Activated naive CD8-positive, alpha-beta T cell treated with anti-CD3 and anti-CD28 coated beads, Interleukin-2, amount 50 U/mL, for 24 hours (primary cell): ENCODE measurements at regions not wholly inside any gene's neighbourhood (a gene's known extent, or its start where the extent isn't known, plus 50 kb on each side); places are given as distances from the start of the nearest gene placed in this dataset.

Experiments
- ATAC-seq: fragments of 150-1000 bp; cut with Tn5 transposase; one replicate; pipeline ENCODE4 v1.10.0; 2021
- DNase-seq: peaks from one replicate; pipeline ENCODE4 v3.0.0; 2021
- H3K27ac Mint-ChIP-seq: one replicate; pipeline ENCODE4 v1.8.0; 2021; ENCODE audit warnings: mild to moderate bottlenecking, mixed read lengths
- H3K27me3 Mint-ChIP-seq: one replicate; pipeline ENCODE4 v1.8.0; 2021; ENCODE audit warnings: mixed read lengths
- H3K36me3 Mint-ChIP-seq: one replicate; pipeline ENCODE4 v1.8.0; 2021; ENCODE audit warnings: low read depth, mixed read lengths
- H3K4me1 Mint-ChIP-seq: one replicate; pipeline ENCODE4 v1.8.0; 2021; ENCODE audit warnings: mixed read lengths
- H3K4me3 Mint-ChIP-seq: one replicate; pipeline ENCODE4 v1.8.0; 2021; ENCODE audit warnings: mild to moderate bottlenecking, moderate library complexity, mixed read lengths
- H3K9me3 Mint-ChIP-seq: one replicate; pipeline ENCODE4 v1.8.0; 2021; ENCODE audit warnings: mixed read lengths

DNA sequence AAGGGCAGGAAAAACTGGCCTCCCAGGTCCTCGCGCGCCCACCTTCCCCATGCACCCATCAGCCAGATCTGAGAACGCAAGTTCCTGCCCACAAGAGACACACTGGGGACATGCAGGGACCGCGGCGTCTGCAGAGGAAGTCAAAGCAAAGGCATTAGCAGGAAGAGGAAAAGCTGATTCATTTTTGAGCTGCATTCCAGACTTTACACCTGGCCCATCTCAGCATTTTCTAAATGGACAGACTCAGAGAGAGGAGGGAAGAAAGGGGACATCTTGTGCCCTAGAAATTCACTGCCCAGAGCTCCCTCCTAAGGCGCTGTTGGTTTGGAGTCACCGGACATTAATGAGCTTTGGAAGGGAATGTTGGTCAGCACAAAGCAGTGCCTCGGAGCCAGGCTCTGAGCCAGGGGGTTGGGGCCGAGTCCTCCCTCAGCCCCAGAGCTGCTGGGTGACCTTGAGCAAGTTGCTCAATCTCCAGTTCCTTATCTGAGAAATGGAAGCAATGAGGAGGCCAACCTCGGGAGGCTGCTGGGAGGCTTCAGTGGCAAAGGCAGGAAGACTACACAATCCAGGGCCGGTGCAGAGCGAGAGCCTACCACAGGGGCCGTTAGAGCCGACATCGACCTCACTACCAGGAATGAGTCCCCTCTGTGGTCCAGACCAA, 150.5 kb upstream of the IQSEC1 start:
- ATAC-seq (no peak), DNase-seq (no peak)
- Mint-ChIP-seq H3K9me3 (no peaks in the 10 kb centered on the region), H3K36me3 (no peaks in the 10 kb centered on the region), H3K4me3 (no peak overlapping the region), H3K27me3 (no peaks in the 10 kb centered on the region), H3K4me1 (no peaks in the 10 kb centered on the region), H3K27ac (no peak overlapping the region)

DNA sequence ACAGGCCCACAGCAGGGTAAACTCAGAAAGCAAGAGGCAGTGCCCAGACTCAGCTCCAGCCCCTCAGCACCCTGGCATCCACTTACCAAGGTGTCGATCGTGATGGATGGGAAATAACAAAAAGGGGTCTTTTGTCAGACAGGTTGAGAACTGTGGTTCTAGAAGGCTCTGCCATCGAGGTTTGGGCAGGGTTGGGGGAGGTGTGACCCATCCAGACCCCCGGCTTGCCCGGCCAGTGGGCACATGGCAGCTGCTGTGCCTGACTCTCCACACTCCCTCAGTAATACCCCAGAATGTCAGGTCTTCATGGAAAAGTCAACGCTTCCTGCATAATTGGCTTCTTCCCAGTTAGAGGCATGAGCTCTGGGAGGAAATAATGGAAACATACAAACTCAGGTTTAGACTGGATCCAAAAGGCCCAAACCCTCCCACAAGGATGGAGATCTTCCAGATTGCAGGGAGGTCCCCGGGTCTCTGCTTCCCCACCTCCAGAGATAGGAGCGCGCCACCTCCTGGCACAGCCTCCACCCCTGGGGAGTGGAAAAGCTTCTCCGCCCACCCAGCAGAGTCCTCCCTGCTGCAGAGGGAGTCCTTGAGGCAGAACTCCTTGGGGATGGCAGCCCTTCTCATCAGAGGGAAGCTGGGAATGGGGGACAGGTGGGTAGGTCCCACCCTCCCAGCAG, 149.8 kb upstream of the IQSEC1 start:
- Mint-ChIP-seq H3K9me3 (no peaks in the 10 kb centered on the region), H3K4me1 (no peaks in the 10 kb centered on the region), H3K27me3 (no peaks in the 10 kb centered on the region), H3K27ac (no peak overlapping the region), H3K36me3 (no peaks in the 10 kb centered on the region), H3K4me3 (no peak overlapping the region)
- ATAC-seq (no peak), DNase-seq (no peak)

DNA sequence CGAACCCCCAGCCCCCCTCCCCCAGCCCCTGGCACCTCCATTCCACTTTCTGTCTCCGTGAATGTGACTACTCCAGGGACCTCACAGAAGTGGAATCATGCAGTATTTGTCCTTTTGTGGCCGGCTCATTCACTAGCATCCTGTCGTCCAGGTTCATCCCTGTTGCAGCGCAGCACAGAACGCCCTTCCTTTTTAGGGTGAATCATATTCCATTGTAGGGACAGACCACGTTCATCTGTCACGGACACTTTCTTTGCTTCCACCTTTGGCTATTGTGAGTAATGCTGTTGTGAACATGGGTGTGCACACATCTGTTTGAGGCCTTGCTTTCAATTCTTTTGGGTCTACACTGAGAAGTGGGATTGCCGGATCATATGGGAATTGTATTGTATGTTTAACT, 148.9 kb upstream of the IQSEC1 start:
- Mint-ChIP-seq H3K27ac (no peak overlapping the region), H3K27me3 (no peaks in the 10 kb centered on the region), H3K9me3 (no peaks in the 10 kb centered on the region), H3K4me1 (no peaks in the 10 kb centered on the region), H3K36me3 (no peaks in the 10 kb centered on the region), H3K4me3 (no peak overlapping the region)
- no peak for DNase-seq
- ATAC-seq, result no peak

DNA sequence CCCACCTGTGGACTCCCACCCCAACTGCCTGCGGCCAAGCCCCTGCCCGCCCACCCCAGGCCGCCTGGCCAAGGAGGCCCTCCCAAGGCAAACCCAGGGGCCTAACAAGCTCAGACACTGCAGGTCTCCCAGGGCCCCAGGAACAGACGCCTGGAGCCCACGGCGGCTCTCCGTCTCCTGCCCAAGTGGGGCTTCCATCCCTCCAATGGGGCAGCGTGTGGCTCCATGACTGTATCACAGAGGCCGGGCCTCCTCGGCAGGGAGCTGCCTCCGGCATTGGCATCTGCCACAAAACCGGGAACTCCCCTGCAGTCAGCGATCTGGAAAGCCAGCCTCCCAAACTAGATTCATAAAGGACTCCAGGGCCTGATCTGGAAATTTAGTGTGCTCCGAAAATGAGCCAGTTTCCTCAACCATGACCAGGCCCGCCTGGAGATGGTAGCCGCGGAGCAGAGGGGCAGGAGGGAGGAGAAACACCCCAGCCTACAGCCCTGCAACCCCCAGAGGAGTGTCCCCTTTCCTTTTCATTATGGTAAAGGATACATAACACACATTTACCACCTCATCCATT, 148.3 kb upstream of the IQSEC1 start:
- ATAC-seq (no peak), DNase-seq (no peak)
- no peaks in the 10 kb centered on the region for H3K9me3 Mint-ChIP-seq
- no peak overlapping the region for H3K27ac Mint-ChIP-seq
- no peaks in the 10 kb centered on the region for H3K4me1 Mint-ChIP-seq
- H3K27me3 Mint-ChIP-seq, result no peaks in the 10 kb centered on the region
- H3K36me3 Mint-ChIP-seq, result no peaks in the 10 kb centered on the region
- no peak overlapping the region for H3K4me3 Mint-ChIP-seq

DNA sequence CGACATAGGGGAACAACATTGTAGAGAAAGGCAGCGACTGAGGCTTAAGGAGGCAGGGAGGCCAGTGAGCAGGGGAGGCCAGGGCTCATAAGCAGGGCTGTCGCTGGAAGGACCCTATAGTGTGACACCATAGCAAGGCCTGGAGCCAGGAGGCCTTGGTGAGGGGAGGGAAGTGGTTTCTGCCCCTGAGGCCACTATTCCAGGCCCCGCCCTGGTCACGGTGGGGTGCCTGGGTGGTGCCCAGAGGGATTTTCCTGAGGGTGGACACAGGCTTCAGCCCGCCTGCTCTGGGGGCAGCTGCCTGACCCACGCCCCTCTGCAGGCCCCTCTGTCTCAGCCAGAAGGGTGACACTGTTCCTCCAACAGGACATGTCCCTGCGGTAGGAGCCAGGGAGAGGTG, 147.8 kb upstream of the IQSEC1 start:
- ATAC-seq, result no peak
- Mint-ChIP-seq H3K9me3 (no peaks in the 10 kb centered on the region), H3K27me3 (no peaks in the 10 kb centered on the region), H3K4me3 (no peak overlapping the region), H3K4me1 (no peaks in the 10 kb centered on the region), H3K27ac (no peak overlapping the region), H3K36me3 (no peaks in the 10 kb centered on the region)
- no peak for DNase-seq

DNA sequence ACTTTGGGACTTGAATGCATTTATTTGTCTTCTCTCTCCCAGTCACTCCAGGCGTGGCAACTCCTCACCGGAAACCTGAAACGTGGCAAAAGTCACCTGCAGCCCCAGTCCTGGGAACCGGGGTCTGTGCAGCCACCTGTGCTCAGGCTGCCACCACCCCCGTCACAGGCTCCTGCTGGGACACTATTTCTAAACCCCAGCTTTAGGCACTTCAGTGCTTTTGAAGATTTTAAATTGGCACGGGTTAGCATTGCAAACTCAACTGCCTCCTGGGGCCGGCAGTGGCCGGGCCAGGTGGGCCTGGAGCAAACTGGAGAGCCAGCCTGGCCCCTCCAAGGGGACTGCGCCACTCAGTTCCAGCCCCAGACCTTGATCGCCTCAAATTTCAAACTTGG, 146.7 kb upstream of the IQSEC1 start:
- Mint-ChIP-seq H3K4me3 (no peak overlapping the region), H3K9me3 (no peaks in the 10 kb centered on the region), H3K4me1 (no peaks in the 10 kb centered on the region), H3K27ac (no peak overlapping the region), H3K27me3 (no peaks in the 10 kb centered on the region), H3K36me3 (no peaks in the 10 kb centered on the region)
- DNase-seq, result no peak
- no peak for ATAC-seq

DNA sequence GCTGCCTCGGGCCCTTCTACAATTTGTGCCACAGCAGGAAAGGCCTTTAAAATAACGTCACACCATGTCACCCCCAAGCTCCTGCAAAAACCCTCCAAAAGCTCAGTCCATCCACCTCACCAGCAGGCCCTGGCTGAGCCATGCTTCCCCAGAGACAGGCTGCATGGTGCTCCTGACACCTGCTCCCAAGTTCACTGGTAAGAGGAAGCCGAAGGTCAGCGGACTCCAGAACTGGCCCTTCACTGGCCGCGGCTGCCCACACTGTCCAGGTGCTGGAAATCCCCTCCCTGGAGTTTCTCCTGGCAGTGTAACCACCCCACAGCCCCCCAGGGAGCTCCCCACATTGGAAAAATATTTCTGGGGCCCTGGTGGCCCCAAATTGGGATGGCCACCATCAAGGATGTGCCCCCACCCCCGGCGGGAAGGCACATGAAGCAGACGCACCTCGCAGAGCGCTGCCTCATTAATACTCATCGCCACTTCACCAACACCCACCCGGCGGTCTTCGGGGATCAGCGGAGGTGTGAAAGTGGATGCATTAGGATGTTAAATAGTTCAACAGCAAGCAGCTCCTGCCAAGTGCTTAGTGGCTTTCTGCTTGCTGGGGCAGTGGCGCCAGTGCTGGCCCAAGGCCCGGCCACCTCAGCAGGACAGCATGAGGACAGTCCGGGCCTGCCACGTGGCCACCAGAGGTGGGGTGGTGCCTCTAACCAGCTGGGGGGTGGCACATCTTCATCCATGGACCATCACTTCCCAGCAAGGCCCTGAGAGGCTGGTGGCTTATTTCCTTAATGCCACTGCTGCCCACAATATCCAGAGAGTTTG, 146.1 kb upstream of the IQSEC1 start:
- Mint-ChIP-seq H3K36me3 (no peaks in the 10 kb centered on the region), H3K27ac (no peak overlapping the region), H3K27me3 (no peaks in the 10 kb centered on the region), H3K4me1 (no peaks in the 10 kb centered on the region), H3K4me3 (no peak overlapping the region), H3K9me3 (no peaks in the 10 kb centered on the region)
- DNase-seq (no peak), ATAC-seq (no peak)

DNA sequence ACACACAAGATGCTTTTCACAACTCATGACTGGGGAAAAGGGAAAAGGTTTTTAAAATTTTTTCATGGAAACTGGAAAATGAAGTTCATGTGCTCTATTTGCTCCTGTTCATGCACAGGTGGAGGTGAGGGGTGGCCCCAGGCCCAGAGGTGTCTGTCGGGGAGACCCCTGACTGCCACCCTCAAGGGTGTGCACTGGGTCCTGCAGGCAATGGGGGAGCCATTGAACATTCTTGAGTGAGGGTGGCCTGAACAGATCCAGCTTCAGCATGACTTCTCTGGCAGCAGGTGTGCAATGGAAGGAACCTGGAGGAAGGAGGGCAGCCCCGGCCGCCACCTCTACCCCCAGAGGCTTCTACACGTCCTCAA, 145.3 kb upstream of the IQSEC1 start:
- H3K36me3 Mint-ChIP-seq, result no peaks in the 10 kb centered on the region
- DNase-seq (no peak), ATAC-seq (no peak)
- no peaks in the 10 kb centered on the region for H3K4me1 Mint-ChIP-seq
- H3K9me3 Mint-ChIP-seq, result no peaks in the 10 kb centered on the region
- H3K27me3 Mint-ChIP-seq, result no peaks in the 10 kb centered on the region
- H3K4me3 Mint-ChIP-seq, result no peak overlapping the region
- no peak overlapping the region for H3K27ac Mint-ChIP-seq

DNA sequence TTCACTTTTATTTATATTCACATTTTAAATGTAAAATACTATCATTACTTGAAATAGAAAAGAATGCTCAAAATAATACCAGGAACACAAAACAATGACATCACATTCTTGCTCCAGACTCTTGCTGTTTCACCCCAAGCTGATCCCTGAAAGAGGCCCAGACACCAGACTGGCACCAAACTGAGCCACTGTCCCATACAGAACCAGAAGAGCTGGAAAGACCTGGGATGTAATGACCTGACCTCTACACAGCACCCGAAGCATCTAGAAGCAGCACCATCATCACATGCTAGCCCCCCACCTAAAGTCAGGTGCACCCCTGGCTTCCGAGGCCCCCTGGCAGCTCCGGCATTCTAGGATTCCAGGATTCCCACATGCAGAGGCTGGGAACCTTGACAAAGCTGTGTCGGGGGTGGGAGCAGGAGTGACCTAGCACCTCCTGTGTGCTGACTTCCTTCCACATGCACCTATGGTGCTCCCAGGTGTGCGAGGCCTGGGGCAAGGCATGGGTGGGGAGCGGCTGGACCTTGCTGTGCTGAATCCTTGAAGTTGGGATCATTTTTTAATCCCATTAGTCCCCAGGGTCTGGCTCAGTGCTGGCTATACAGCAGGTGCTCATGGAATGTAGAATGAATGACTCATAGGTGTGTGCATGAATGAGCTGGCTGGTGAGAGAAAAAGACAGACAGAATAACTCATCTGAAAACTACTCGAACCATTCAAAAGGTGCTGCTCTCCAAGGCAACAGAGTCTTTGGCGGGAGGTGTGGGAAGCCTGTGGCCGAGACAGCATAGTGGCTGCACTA, 144.7 kb upstream of the IQSEC1 start:
- Mint-ChIP-seq H3K4me3 (no peak overlapping the region), H3K27ac (no peak overlapping the region), H3K4me1 (no peaks in the 10 kb centered on the region), H3K27me3 (no peaks in the 10 kb centered on the region), H3K9me3 (no peaks in the 10 kb centered on the region), H3K36me3 (no peaks in the 10 kb centered on the region)
- no peak for ATAC-seq
- no peak for DNase-seq

DNA sequence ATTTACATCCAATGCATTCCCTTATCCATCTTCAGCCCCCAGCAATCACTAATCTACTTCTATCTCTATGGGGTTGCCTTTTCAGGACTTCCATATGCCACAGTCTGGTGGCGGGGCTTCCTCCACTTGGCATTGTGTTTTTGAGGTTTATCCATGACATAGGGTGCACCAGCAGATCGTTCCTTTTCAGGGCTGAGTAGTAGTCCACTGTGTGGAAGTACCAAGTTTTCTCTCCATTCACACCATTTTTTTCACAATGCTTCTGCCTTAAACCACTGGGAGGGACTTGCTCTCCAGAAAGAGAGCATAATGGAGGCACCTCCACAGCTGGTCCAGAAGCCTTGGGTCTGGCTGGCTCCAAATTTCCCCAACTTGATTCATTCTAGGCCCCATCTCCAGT, 144.0 kb upstream of the IQSEC1 start:
- DNase-seq, result no peak
- Mint-ChIP-seq H3K27me3 (no peaks in the 10 kb centered on the region), H3K36me3 (no peaks in the 10 kb centered on the region), H3K27ac (no peak overlapping the region), H3K4me1 (no peaks in the 10 kb centered on the region), H3K9me3 (no peaks in the 10 kb centered on the region), H3K4me3 (no peak overlapping the region)
- no peak for ATAC-seq

DNA sequence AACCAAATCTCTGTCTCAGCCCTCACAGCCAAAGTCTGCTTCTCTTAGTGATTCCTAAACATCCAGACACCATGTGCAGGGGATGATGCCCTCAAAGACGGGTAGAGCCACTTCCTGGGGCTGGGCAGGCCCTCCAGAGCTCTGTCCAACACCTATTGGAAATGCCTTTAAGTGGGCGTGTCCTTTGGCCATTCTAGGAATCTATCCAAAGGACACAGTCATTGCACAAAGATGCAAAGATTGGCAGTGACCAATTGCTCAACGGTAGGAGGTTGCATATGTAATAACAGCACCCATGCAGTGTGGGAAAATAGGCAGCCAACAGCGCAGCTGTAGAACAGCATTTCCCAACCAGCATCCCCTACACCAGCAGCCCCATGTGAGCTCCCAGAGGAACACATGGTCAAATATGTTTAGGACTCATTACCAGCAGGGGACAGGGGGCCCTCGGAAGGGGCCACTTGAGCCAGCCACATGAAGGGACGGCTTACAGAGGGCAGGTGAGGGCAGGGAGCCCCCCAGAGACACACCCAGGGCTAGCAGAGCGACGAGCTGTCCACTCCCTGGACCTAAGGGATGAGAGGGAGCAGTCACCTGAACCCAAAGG, 142.8 kb upstream of the IQSEC1 start:
- ATAC-seq (no peak), DNase-seq (no peak)
- Mint-ChIP-seq H3K9me3 (no peaks in the 10 kb centered on the region), H3K27me3 (no peaks in the 10 kb centered on the region), H3K36me3 (no peaks in the 10 kb centered on the region), H3K27ac (no peak overlapping the region), H3K4me1 (no peaks in the 10 kb centered on the region), H3K4me3 (no peak overlapping the region)

DNA sequence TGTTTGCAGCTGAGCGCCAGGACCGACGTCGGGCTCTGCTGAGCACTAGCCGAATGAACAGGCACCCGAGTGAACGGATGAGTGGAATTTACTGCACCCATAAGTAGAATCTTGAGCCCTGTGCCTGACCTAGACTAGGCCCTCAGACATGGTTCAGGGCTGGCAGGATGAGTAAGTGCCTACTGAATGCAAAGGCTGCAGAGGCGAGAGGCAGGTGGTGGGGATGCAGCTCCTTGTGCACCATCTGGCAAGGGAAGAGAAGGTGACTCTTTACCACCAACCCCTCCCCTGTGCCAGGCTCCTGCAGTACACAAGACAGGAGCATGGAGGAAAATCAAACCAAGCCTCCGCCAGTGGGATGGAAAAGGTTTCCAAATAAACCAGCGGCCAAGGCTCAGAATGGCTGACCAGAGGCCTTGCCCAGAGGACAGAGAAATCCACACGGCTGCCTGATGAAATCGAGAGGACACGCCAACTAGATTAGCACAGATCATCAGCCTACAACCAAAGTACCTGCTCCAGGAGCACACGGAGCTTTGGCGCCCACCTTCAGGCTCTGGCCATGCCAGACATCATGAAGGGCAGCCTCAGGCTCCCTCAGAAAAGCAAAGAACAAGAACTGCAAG, 141.7 kb upstream of the IQSEC1 start:
- no peak for DNase-seq
- H3K4me3 Mint-ChIP-seq, result no peak overlapping the region
- no peaks in the 10 kb centered on the region for H3K4me1 Mint-ChIP-seq
- H3K36me3 Mint-ChIP-seq, result no peaks in the 10 kb centered on the region
- no peaks in the 10 kb centered on the region for H3K27me3 Mint-ChIP-seq
- no peak for ATAC-seq
- H3K27ac Mint-ChIP-seq, result no peak overlapping the region
- no peaks in the 10 kb centered on the region for H3K9me3 Mint-ChIP-seq

DNA sequence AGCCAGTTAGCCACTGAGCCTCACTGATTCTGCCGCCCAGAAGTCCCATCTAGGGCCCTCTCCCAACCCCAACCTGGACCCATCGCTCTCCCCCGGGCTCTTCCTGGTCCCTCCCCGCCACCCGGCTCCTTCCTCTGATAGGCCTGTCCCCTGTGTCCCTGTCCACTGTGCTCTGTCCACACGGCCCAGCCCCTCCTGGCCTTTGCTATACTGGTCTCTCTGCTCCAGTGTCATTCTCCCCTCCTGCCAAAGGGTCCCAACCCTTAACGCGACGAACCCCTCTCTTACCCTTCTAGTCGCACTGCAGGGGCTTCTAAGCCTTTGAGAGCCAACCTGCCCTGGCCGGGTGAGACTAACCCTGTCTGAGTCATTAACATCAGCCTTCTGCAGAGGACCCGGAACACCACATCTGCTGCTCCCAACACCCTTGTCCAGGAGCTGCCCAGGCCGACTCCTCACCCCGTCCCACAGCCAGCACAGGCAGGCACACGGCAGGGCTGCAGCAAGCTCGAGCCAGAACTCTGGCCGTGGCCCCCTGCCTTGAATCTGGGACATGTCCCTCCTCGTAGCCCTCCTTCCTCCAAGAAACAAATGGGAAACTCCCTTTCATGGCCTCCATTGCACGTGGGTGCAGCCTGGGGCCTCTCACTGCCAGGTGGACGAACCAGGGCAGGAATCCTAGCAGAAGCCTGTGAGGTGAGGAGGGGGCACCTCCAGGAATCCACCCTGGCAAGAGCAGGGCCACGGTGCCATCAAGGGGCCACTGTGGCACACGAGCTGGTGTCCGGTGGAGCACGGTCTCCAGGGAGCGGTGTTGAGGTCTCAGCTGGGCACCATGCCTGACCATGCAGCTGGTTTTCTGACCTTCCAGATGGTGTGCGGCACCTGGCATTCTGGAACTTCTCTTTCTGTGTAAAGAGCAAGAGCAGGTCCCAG, 140.9 kb upstream of the IQSEC1 start:
- ATAC-seq (no peak), DNase-seq (no peak)
- H3K27ac Mint-ChIP-seq, result no peak overlapping the region
- H3K27me3 Mint-ChIP-seq, result no peaks in the 10 kb centered on the region
- no peaks in the 10 kb centered on the region for H3K9me3 Mint-ChIP-seq
- no peaks in the 10 kb centered on the region for H3K4me1 Mint-ChIP-seq
- no peaks in the 10 kb centered on the region for H3K36me3 Mint-ChIP-seq
- no peak overlapping the region for H3K4me3 Mint-ChIP-seq
